A549 (cell line): ENCODE measurements at regions not wholly inside any gene's neighbourhood (a gene's known extent, or its start where the extent isn't known, plus 50 kb on each side); places are given as distances from the start of the nearest gene placed in this dataset.

Experiments
- ATAC-seq, 2 experiments: fragments of 200-7000 bp in 1 of 2; fragments of >200 bp in 1 of 2; cut with Nextera tagmentation in 1 of 2; cut with Tn5 transposase in 1 of 2; 3 replicates each; pipeline versions ENCODE4 v1.8.0 to v1.9.1; 2018 to 2020; ENCODE audit warnings: mild to moderate bottlenecking in 1 of 2, moderate library complexity in 1 of 2
- CTCF ChIA-PET: fragments of 300-600 bp; sonication (Branson Sonifier 250); formaldehyde crosslinking; extraction: SDS; loops from one replicate; lab custom pipeline; 2021; ENCODE audit warnings: antibody characterized with exemption, inconsistent platforms; lab: Yijun Ruan, JAX
- POLR2A ChIA-PET: fragments of 350-600 bp; formaldehyde crosslinking; extraction: SDS; loops from one replicate; lab custom pipeline; 2021; ENCODE audit warnings: antibody characterized with exemption, inconsistent platforms; lab: Yijun Ruan, JAX
- DNase-seq, 2 experiments: peaks; one replicate each; pipeline versions ENCODE4 v3.0.0 to v3.0.0-alpha.2; 2011 to 2016; ENCODE audit warnings: low read depth in 1 of 2, low spot score in 1 of 2
- FAIRE-seq: peaks from 2 replicates; lab custom pipeline; 2011; peaks lifted over from hg19 to GRCh38; lab: Jason Lieb, UNC
- H3K27ac ChIP-seq, 2 experiments: fragments of >200 bp; sonication (Bioruptor Twin); formaldehyde crosslinking; 3 replicates each; pipeline ENCODE4 v1.5.1; 2016 to 2017
- H3K4me1 ChIP-seq: fragments of >200 bp; sonication (Bioruptor Twin); formaldehyde crosslinking; 3 replicates; pipeline ENCODE4 v1.6.1; 2016
- H3K4me2 ChIP-seq: fragments of >200 bp; sonication (Bioruptor Twin); formaldehyde crosslinking; 3 replicates; pipeline ENCODE4 v1.6.1; 2016
- H3K4me3 ChIP-seq: fragments of >200 bp; sonication (Bioruptor Twin); formaldehyde crosslinking; 3 replicates; pipeline ENCODE4 v1.5.1; 2016
- H3K9me3 ChIP-seq: fragments of >200 bp; sonication (Bioruptor Twin); formaldehyde crosslinking; 3 replicates; pipeline ENCODE4 v1.6.1; 2016
- CBX2 ChIP-seq: fragments of 200-600 bp; sonication (generic); IDR thresholded peaks from 2 replicates; pipeline ENCODE4 v1.6.1; 2016; ENCODE audit warnings: low read depth, mild to moderate bottlenecking, borderline replicate concordance
- CEBPB ChIP-seq, 2 experiments: fragments of >200 bp in 1 of 2; sonication (Bioruptor Twin) in 1 of 2; formaldehyde crosslinking in 1 of 2; IDR thresholded peaks; 2 replicates each; pipeline ENCODE4 v1.6.1; 2012 to 2016
- CHD2 ChIP-seq: fragments of 150-350 bp; IDR thresholded peaks from 2 replicates; pipeline ENCODE4 v1.6.1; 2014; ENCODE audit warnings: low read length; ENCODE audit not compliant: partially characterized antibody
- CTCF ChIP-seq: fragments of >200 bp; sonication (Bioruptor Twin); formaldehyde crosslinking; IDR thresholded peaks from 3 replicates; pipeline ENCODE4 v1.5.1; 2016
- EHMT2 ChIP-seq: fragments of 200-600 bp; sonication (generic); IDR thresholded peaks from 2 replicates; pipeline ENCODE4 v1.6.1; 2016; ENCODE audit warnings: antibody characterized with exemption, low read depth, mild to moderate bottlenecking, moderate library complexity
- FOXS1 ChIP-seq: fragments of 250-450 bp; sonication (Bioruptor Pico); IDR thresholded peaks from 2 replicates; pipeline ENCODE4 v1.5.0; 2020; ENCODE audit warnings: mild to moderate bottlenecking, moderate library complexity
- HEYL ChIP-seq: fragments of 250-450 bp; sonication (Bioruptor Pico); IDR thresholded peaks from 2 replicates; pipeline ENCODE4 v1.8.0; 2021; ENCODE audit warnings: mild to moderate bottlenecking, moderate library complexity
- HOXA7 ChIP-seq: fragments of 250-450 bp; sonication (Bioruptor Pico); IDR thresholded peaks from 2 replicates; pipeline ENCODE4 v1.5.0; 2020; ENCODE audit warnings: mild to moderate bottlenecking, moderate library complexity
- HOXB5 ChIP-seq: fragments of 250-450 bp; sonication (Bioruptor Pico); IDR thresholded peaks from 2 replicates; pipeline ENCODE4 v1.5.0; 2020; ENCODE audit warnings: mild to moderate bottlenecking, moderate library complexity
- JUNB ChIP-seq: fragments of >200 bp; sonication (Bioruptor Twin); formaldehyde crosslinking; IDR thresholded peaks from 2 replicates; pipeline ENCODE4 v1.6.1; 2016
- KDM5A ChIP-seq: fragments of 200-600 bp; sonication (generic); IDR thresholded peaks from 2 replicates; pipeline ENCODE4 v1.6.1; 2016; ENCODE audit warnings: antibody characterized with exemption, mild to moderate bottlenecking
- MAFK ChIP-seq: fragments of 450-650 bp; IDR thresholded peaks from 2 replicates; pipeline ENCODE4 v1.6.1; 2014; ENCODE audit not compliant: partially characterized antibody
- PBX3 ChIP-seq: IDR thresholded peaks from 2 replicates; pipeline ENCODE4 v1.6.1; 2012
- PHF8 ChIP-seq: fragments of 200-600 bp; sonication (generic); IDR thresholded peaks from 2 replicates; pipeline ENCODE4 v1.6.1; 2016; ENCODE audit warnings: low read depth, mild to moderate bottlenecking, antibody characterized with exemption, moderate library complexity, borderline replicate concordance
- POLR2AphosphoS2 ChIP-seq: conservative IDR thresholded peaks from 2 replicates; pipeline ENCODE4 v1.6.1; 2012; ENCODE audit warnings: low read length, improper control_type of control experiment, inconsistent platforms
- RAD21 ChIP-seq, 2 experiments: fragments of >200 bp in 1 of 2; sonication (Bioruptor Twin) in 1 of 2; formaldehyde crosslinking in 1 of 2; IDR thresholded peaks in 1 of 2; conservative IDR thresholded peaks in 1 of 2; 2 replicates in 1 of 2; 3 replicates in 1 of 2; pipeline ENCODE4 v1.6.1; 2012 to 2018; ENCODE audit warnings: inconsistent platforms in 1 of 2
- REST ChIP-seq: fragments of 200-600 bp; sonication (generic); IDR thresholded peaks from 2 replicates; pipeline ENCODE4 v1.6.1; 2016; ENCODE audit warnings: antibody characterized with exemption, mild to moderate bottlenecking, moderate library complexity
- SMC3 ChIP-seq: fragments of >200 bp; sonication (Bioruptor Twin); formaldehyde crosslinking; IDR thresholded peaks from 3 replicates; pipeline ENCODE4 v1.6.1; 2018; ENCODE audit warnings: inconsistent platforms
- TFCP2L1 ChIP-seq: fragments of 250-450 bp; sonication (Bioruptor Pico); IDR thresholded peaks from 2 replicates; pipeline ENCODE4 v1.5.0; 2021; ENCODE audit warnings: mild to moderate bottlenecking
- ZC3H11A ChIP-seq: fragments of 450-650 bp; IDR thresholded peaks from 2 replicates; pipeline ENCODE4 v1.6.1; 2014; ENCODE audit warnings: antibody characterized with exemption, mild to moderate bottlenecking
- ZSCAN20 ChIP-seq: fragments of 250-450 bp; sonication (Bioruptor Pico); IDR thresholded peaks from 2 replicates; pipeline ENCODE4 v1.8.0; 2022; ENCODE audit warnings: mild to moderate bottlenecking, moderate library complexity
- WGBS: methylation state at CpG from one replicate; pipeline ENCODE4 v1.1.6; 2017; ENCODE audit errors: missing lambda C conversion rate; 5-methylcytosine and 5-hydroxymethylcytosine counted together
- TF ChIP-seq, protein P1 (sequence below): fragments of 150-350 bp; IDR thresholded peaks from 2 replicates; pipeline ENCODE4 v1.6.1; 2014; ENCODE audit warnings: low read depth, mild to moderate bottlenecking, low read length

GRCh38 chr7:54869523-54869922 lies 110.5 kb upstream of the SEC61G start (continued):
- TF ChIP-seq PBX3: no peak
- no peak for TF ChIP-seq TFCP2L1 (CRISPR knock-in tag)
- no peak for TF ChIP-seq SMC3
- no peak for TF ChIP-seq CBX2
- no peak for TF ChIP-seq MAFK

GRCh38 chr7:54874804-54875203 lies 115.8 kb upstream of the SEC61G start:
- ChIA-PET POLR2A (no interaction called here), CTCF (interaction anchor here (1.5 kb wide), 1 partner anchor 101 kb away, joined by 5 read pairs; no protein-coding TSS in a partner anchor)
- no peak for FAIRE-seq
- Histone ChIP-seq H3K4me2 (peak overlapping the region; percentile 60), H3K27ac (peak overlapping the region; percentile 49 to 77), H3K9me3 (no peaks in the 10 kb centered on the region), H3K4me3 (no peak overlapping the region), H3K4me1 (peaks cover 45% of the 10 kb centered on the region)
- 4% methylated on average over 1 of the region's 1 CpG for WGBS
- no peak for TF ChIP-seq POLR2AphosphoS2
- TF ChIP-seq ZSCAN20 (CRISPR knock-in tag): no peak
- no peak for TF ChIP-seq KDM5A
- TF ChIP-seq JUNB: no peak
- TF ChIP-seq CTCF: no peak
- peak in 1 of 2 experiments; percentile 29; a peak in 1 of 6 replicates for ATAC-seq
- DNase-seq: no peak

GRCh38 chr7:54877683-54878082 lies 118.7 kb upstream of the SEC61G start:
- CTCF ChIA-PET: interaction anchor here (0.6 to 2.8 kb wide), 10 partner anchors 10 to 378 kb away, joined by 3 to 16 read pairs (median 4); no protein-coding TSS in a partner anchor
- H3K4me2 ChIP-seq: no peak overlapping the region; the same call in 2 of the 3 replicates
- peak; percentile 79 for FAIRE-seq
- no peak for TF ChIP-seq CHD2
- TF ChIP-seq FOXS1 (CRISPR knock-in tag): no peak
- peak; percentile 34; the same call in 2 of the 3 replicates for TF ChIP-seq CTCF
- TF ChIP-seq CBX2: no peak
- no peak for TF ChIP-seq HOXA7 (CRISPR knock-in tag)
- no peak for TF ChIP-seq PBX3
- TF ChIP-seq HOXB5 (CRISPR knock-in tag): no peak
- no peak for TF ChIP-seq HEYL (CRISPR knock-in tag)
- no peak for TF ChIP-seq ZC3H11A
- TF ChIP-seq, protein P1, sequence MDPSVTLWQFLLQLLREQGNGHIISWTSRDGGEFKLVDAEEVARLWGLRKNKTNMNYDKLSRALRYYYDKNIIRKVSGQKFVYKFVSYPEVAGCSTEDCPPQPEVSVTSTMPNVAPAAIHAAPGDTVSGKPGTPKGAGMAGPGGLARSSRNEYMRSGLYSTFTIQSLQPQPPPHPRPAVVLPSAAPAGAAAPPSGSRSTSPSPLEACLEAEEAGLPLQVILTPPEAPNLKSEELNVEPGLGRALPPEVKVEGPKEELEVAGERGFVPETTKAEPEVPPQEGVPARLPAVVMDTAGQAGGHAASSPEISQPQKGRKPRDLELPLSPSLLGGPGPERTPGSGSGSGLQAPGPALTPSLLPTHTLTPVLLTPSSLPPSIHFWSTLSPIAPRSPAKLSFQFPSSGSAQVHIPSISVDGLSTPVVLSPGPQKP: no peak
- TF ChIP-seq RAD21 (conservative IDR thresholded peaks at IDR 0.05 in 1 of 2, IDR thresholded peaks at IDR 0.05 in 1 of 2): peak; percentile 53 to 57
- no peak for TF ChIP-seq REST
- TF ChIP-seq EHMT2: no peak
- TF ChIP-seq PHF8: no peak
- TF ChIP-seq CEBPB (IDR thresholded peaks at IDR 0.05): no peak

More at GRCh38 chr7:54877683-54878082, 118.7 kb upstream of the SEC61G start:
- H3K4me1 ChIP-seq: peaks cover 69% of the 10 kb centered on the region
- H3K4me3 ChIP-seq: no peak overlapping the region
- H3K27ac ChIP-seq: peak overlapping the region; percentile 94 to 99
- POLR2A ChIA-PET: interaction anchor here (1.5 kb wide), 1 partner anchor 141 kb away, joined by 6 read pairs; the partner anchor contains the start of gene EGFR
- ATAC-seq (peak in 1 of 2 experiments; percentile 36; a peak in 1 of 6 replicates), DNase-seq (peak in 1 of 2 experiments; percentile 55)
- H3K9me3 ChIP-seq: no peaks in the 10 kb centered on the region
- 68% methylated on average over 2 of the region's 2 CpGs for WGBS
